WTC11 (cell line): ENCODE measurements at regions not wholly inside any gene's neighbourhood (a gene's known extent, or its start where the extent isn't known, plus 50 kb on each side); places are given as distances from the start of the nearest gene placed in this dataset.

Experiments
- ATF3 ChIP-seq: sonication (generic); formaldehyde crosslinking; conservative IDR thresholded peaks from 2 replicates; pipeline ENCODE4 v1.8.1; 2022; ENCODE audit warnings: mild to moderate bottlenecking, missing genetic modification reagents
- CREB1 ChIP-seq: sonication (generic); formaldehyde crosslinking; IDR thresholded peaks from 2 replicates; pipeline ENCODE4 v1.8.0; 2023; ENCODE audit warnings: mild to moderate bottlenecking, missing genetic modification reagents
- CREM ChIP-seq: sonication (generic); formaldehyde crosslinking; IDR thresholded peaks from 2 replicates; pipeline ENCODE4 v1.8.1; 2022; ENCODE audit warnings: mild to moderate bottlenecking, missing genetic modification reagents, moderate library complexity
- CTCF ChIP-seq: fragments of 200-600 bp; IDR thresholded peaks from 2 replicates; pipeline ENCODE4 v1.8.0; 2022; ENCODE audit warnings: antibody characterized with exemption
- FOXJ3 ChIP-seq: sonication (generic); formaldehyde crosslinking; IDR thresholded peaks from 2 replicates; pipeline ENCODE4 v1.9.0; 2021; ENCODE audit warnings: missing genetic modification reagents, mild to moderate bottlenecking, borderline replicate concordance
- MAX ChIP-seq: sonication (generic); formaldehyde crosslinking; IDR thresholded peaks from 2 replicates; pipeline ENCODE4 v1.8.0; 2022; ENCODE audit warnings: mild to moderate bottlenecking, missing genetic modification reagents
- SP1 ChIP-seq: sonication (generic); formaldehyde crosslinking; conservative IDR thresholded peaks from 2 replicates; pipeline ENCODE4 v1.8.1; 2022; ENCODE audit warnings: missing genetic modification reagents
- ZNF423 ChIP-seq: fragments of 250-450 bp; sonication (Bioruptor Pico); IDR thresholded peaks from 2 replicates; pipeline ENCODE4 v2.1.2; 2022; ENCODE audit warnings: mild to moderate bottlenecking, moderate library complexity
- ZNF532 ChIP-seq: fragments of 250-450 bp; sonication (Bioruptor Pico); IDR thresholded peaks from 2 replicates; pipeline ENCODE4 v1.9.0; 2021; ENCODE audit warnings: mild to moderate bottlenecking, borderline replicate concordance
- TF ChIP-seq, protein P1 (sequence below): sonication (generic); formaldehyde crosslinking; IDR thresholded peaks from 2 replicates; pipeline ENCODE4 v1.8.1; 2022; ENCODE audit warnings: low read depth, mild to moderate bottlenecking, moderate library complexity, missing genetic modification reagents, borderline replicate concordance
- TF ChIP-seq, protein P2 (sequence below): sonication (generic); formaldehyde crosslinking; IDR thresholded peaks from 2 replicates; pipeline ENCODE4 v1.8.1; 2023; ENCODE audit warnings: mild to moderate bottlenecking, missing genetic modification reagents, moderate library complexity
- TF ChIP-seq, protein P3 (sequence below): sonication (generic); formaldehyde crosslinking; IDR thresholded peaks from 2 replicates; pipeline ENCODE4 v1.8.1; 2022; ENCODE audit warnings: low read depth, missing genetic modification reagents, borderline replicate concordance

DNA sequence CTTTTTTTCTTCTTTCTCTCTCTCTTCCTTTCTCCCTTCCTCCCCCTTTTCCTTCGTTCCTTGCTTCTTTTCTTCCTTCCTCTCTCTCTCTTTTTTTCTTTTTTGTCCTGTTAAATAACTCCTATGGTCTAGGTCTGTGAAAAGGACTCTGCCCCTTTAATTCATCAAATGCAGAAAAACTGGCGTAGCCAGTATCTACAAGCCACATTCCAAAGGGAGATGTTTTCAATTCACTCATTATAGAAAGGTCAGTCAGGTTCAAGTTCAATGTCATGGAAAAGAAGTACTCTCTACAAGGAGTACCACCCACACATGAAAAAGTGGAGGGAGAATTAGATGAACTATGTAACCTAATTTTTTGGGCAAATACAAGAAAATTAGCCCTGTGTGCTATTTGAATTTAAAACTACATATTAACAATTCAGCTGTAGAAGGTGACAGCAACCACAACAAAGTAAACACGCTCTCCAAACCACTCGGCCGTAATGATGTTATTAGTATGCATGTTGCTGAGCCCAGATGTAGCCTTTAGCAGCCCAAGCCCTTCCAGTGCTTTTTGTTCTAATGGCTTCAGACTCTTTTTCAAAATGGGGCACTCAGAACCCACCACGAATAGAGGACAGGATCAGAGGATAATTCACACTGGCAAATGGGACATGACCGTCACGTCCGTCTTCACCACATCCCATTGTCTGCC lies 735.4 kb upstream of the FANCL start:
- no peak for TF ChIP-seq CTCF
- TF ChIP-seq, protein P1, sequence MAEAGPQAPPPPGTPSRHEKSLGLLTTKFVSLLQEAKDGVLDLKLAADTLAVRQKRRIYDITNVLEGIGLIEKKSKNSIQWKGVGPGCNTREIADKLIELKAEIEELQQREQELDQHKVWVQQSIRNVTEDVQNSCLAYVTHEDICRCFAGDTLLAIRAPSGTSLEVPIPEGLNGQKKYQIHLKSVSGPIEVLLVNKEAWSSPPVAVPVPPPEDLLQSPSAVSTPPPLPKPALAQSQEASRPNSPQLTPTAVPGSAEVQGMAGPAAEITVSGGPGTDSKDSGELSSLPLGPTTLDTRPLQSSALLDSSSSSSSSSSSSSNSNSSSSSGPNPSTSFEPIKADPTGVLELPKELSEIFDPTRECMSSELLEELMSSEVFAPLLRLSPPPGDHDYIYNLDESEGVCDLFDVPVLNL (CRISPR knock-in tag) = no peak
- TF ChIP-seq, protein P2, sequence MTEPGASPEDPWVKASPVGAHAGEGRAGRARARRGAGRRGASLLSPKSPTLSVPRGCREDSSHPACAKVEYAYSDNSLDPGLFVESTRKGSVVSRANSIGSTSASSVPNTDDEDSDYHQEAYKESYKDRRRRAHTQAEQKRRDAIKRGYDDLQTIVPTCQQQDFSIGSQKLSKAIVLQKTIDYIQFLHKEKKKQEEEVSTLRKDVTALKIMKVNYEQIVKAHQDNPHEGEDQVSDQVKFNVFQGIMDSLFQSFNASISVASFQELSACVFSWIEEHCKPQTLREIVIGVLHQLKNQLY (CRISPR knock-in tag) = no peak
- TF ChIP-seq, protein P3, sequence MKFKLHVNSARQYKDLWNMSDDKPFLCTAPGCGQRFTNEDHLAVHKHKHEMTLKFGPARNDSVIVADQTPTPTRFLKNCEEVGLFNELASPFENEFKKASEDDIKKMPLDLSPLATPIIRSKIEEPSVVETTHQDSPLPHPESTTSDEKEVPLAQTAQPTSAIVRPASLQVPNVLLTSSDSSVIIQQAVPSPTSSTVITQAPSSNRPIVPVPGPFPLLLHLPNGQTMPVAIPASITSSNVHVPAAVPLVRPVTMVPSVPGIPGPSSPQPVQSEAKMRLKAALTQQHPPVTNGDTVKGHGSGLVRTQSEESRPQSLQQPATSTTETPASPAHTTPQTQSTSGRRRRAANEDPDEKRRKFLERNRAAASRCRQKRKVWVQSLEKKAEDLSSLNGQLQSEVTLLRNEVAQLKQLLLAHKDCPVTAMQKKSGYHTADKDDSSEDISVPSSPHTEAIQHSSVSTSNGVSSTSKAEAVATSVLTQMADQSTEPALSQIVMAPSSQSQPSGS = no peak
- no peak for TF ChIP-seq SP1
- TF ChIP-seq CREM (CRISPR knock-in tag) = no peak
- no peak for TF ChIP-seq ATF3 (CRISPR knock-in tag)
- no peak for TF ChIP-seq ZNF423 (CRISPR knock-in tag)
- no peak for TF ChIP-seq CREB1 (CRISPR knock-in tag)
- TF ChIP-seq ZNF532 (CRISPR knock-in tag) = no peak
- no peak for TF ChIP-seq MAX (CRISPR knock-in tag)
- TF ChIP-seq FOXJ3 = no peak
